Stimulated activated CD8-positive, alpha-beta memory T cell treated with anti-CD3 and anti-CD28 coated beads, Interleukin-15, amount 100 ng/mL, for 4 hours (primary cell): ENCODE measurements at regions not wholly inside any gene's neighbourhood (a gene's known extent, or its start where the extent isn't known, plus 50 kb on each side); places are given as distances from the start of the nearest gene placed in this dataset.
"Not testable (repeated sequence)": the region's sequence is repeated elsewhere in the genome, so short reads cannot be mapped to it uniquely, and the experiment has no call there.

ENCODE experiments used
- DNase-seq, 2 donors: peaks; one replicate each; pipeline ENCODE4 v3.0.0-alpha.2; 2020; ENCODE audit warnings: low read depth in 2 of 2

- DNase-seq, result no peak
Observed at GRCh38 chr13:78085434-78086225, 167.0 kb upstream of the EDNRB start.

- DNase-seq, result no peak
Observed at GRCh38 chr13:78084401-78084800, 165.8 kb upstream of the EDNRB start.

- no peak for DNase-seq
Observed at GRCh38 chr13:78078168-78078567, 159.5 kb upstream of the EDNRB start.

- DNase-seq, result no peak
Observed at GRCh38 chr13:78067290-78067689, 148.7 kb upstream of the EDNRB start.

GRCh38 chr13:78065141-78065540 lies 146.5 kb upstream of the EDNRB start:
- DNase-seq, result no peak

GRCh38 chr13:78061806-78062205 lies 143.2 kb upstream of the EDNRB start:
- DNase-seq, result no peak

GRCh38 chr13:78060966-78061365 lies 142.3 kb upstream of the EDNRB start:
- no peak for DNase-seq

GRCh38 chr13:78056865-78057264 lies 138.2 kb upstream of the EDNRB start:
- not testable (repeated sequence) for DNase-seq

GRCh38 chr13:78054157-78054556 lies 135.5 kb upstream of the EDNRB start:
- DNase-seq, result no peak

GRCh38 chr13:78047151-78047550 lies 128.5 kb upstream of the EDNRB start:
- DNase-seq, result no peak

GRCh38 chr13:78046331-78046730 lies 127.7 kb upstream of the EDNRB start:
- no peak for DNase-seq

- DNase-seq, result no peak
Observed at GRCh38 chr13:78045916-78046315, 127.3 kb upstream of the EDNRB start.

- DNase-seq, result not testable (repeated sequence)
Observed at GRCh38 chr13:78041366-78041765, 122.7 kb upstream of the EDNRB start.

GRCh38 chr13:78040205-78040830 lies 121.7 kb upstream of the EDNRB start:
- no peak for DNase-seq

- DNase-seq, result no peak
Observed at GRCh38 chr13:78036841-78037240, 118.2 kb upstream of the EDNRB start.

GRCh38 chr13:78035500-78035899 lies 116.9 kb upstream of the EDNRB start:
- no peak for DNase-seq

GRCh38 chr13:78033509-78033908 lies 114.9 kb upstream of the EDNRB start:
- DNase-seq, result no peak

GRCh38 chr13:78032132-78032531 lies 113.5 kb upstream of the EDNRB start:
- DNase-seq, result no peak

- no peak for DNase-seq
Observed at GRCh38 chr13:78030341-78030896, 111.8 kb upstream of the EDNRB start.

- DNase-seq, result no peak
Observed at GRCh38 chr13:78029901-78030300, 111.3 kb upstream of the EDNRB start.

- no peak for DNase-seq
Observed at GRCh38 chr13:78028960-78029359, 110.3 kb upstream of the EDNRB start.

GRCh38 chr13:78024996-78025395 lies 106.4 kb upstream of the EDNRB start:
- DNase-seq, result no peak
